ENCODE measurements at regions not wholly inside any gene's neighbourhood (a gene's known extent, or its start where the extent isn't known, plus 50 kb on each side); places are given as distances from the start of the nearest gene placed in this dataset.

DNA sequence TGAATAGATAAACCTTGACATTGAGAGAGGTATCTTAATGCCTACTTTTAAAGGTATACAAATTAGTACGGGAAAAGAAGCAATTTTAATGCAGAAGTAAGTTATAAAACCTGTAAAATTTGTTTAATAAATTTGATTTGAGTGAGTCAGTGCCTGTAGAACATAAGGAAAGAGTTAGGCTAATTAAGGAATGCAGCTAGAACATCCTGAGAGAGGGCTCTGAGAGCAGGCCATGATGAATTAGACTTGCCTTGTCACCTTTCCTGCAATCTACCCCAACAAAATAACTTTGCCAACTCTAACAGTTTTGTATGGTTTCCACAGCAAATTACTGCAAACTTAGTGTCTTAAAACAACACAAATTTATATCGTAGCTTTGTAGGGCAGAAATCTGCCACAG, 700.8 kb downstream of the RFPL4B start:
- H3K27ac ChIP-seq (ENCODE audit: low read depth in 1 of 2, low read length in 2 of 2) = no peak overlapping the region
- 83% methylated on average over 2 of the region's 2 CpGs for WGBS
- H3K9ac ChIP-seq (ENCODE audit: low read depth in 1 of 2, low read length in 2 of 2) = no peak overlapping the region
- no peaks in the 10 kb centered on the region for H3K36me3 ChIP-seq (ENCODE audit: control insufficient read depth in 4 of 4, insufficient read depth in 3 of 4, low read depth in 1 of 4, low read length in 3 of 4)
- no peaks in the 10 kb centered on the region for H3K9me3 ChIP-seq (ENCODE audit: control insufficient read depth in 4 of 4, low read length in 3 of 4)
- TF ChIP-seq, protein P1, sequence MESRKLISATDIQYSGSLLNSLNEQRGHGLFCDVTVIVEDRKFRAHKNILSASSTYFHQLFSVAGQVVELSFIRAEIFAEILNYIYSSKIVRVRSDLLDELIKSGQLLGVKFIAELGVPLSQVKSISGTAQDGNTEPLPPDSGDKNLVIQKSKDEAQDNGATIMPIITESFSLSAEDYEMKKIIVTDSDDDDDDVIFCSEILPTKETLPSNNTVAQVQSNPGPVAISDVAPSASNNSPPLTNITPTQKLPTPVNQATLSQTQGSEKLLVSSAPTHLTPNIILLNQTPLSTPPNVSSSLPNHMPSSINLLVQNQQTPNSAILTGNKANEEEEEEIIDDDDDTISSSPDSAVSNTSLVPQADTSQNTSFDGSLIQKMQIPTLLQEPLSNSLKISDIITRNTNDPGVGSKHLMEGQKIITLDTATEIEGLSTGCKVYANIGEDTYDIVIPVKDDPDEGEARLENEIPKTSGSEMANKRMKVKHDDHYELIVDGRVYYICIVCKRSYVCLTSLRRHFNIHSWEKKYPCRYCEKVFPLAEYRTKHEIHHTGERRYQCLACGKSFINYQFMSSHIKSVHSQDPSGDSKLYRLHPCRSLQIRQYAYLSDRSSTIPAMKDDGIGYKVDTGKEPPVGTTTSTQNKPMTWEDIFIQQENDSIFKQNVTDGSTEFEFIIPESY (IDR thresholded peaks at IDR 0.05) = no peak
- TF ChIP-seq HNF4A (conservative IDR thresholded peaks at IDR 0.05) = no peak
- H3K4me3 ChIP-seq (ENCODE audit: low read depth in 1 of 3, low read length in 3 of 3) = no peak overlapping the region
- H3K4me1 ChIP-seq (ENCODE audit: control insufficient read depth in 4 of 4, insufficient read depth in 4 of 4, low read length in 3 of 4) = no peaks in the 10 kb centered on the region
- H3K27me3 ChIP-seq (ENCODE audit: control insufficient read depth in 4 of 4, insufficient read depth in 4 of 4, low read length in 3 of 4) = no peaks in the 10 kb centered on the region
- DNase-seq (ENCODE audit: low spot score) = no peak

DNA sequence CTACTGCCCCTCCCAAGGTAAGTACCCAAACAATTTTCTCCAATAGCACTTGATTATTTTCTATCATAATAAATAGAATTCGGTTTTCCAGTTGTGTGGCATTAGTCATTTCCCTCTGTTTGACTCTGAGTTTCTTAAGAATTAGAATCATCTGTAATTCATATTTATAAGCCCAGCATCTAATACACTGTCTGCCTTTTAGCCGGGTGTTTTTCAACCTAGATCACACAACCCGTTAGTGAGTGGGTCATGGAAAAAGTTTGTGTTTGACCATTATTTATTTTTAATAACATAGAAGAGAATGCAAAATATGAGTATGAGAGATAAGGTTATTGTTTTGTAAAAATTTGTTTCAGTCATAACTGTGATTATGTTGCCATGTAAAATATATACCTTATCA, 701.6 kb downstream of the RFPL4B start:
- H3K4me1 ChIP-seq (ENCODE audit: control insufficient read depth in 4 of 4, insufficient read depth in 4 of 4, low read length in 3 of 4) = no peaks in the 10 kb centered on the region
- H3K9ac ChIP-seq (ENCODE audit: low read depth in 1 of 2, low read length in 2 of 2) = no peak overlapping the region
- TF ChIP-seq HNF4G (IDR thresholded peaks at IDR 0.05) (no peak), YY1 (IDR thresholded peaks at IDR 0.05) (no peak), EGR1 (IDR thresholded peaks at IDR 0.05; ENCODE audit: low read depth in 2 of 2) (no peak), NR2F2 (IDR thresholded peaks at IDR 0.05) (no peak), HNF4A (conservative IDR thresholded peaks at IDR 0.05) (no peak), RAD21 (IDR thresholded peaks at IDR 0.05) (no peak), JUND (IDR thresholded peaks at IDR 0.05) (no peak), FOXA2 (IDR thresholded peaks at IDR 0.05) (no peak)
- TF ChIP-seq, protein P2, sequence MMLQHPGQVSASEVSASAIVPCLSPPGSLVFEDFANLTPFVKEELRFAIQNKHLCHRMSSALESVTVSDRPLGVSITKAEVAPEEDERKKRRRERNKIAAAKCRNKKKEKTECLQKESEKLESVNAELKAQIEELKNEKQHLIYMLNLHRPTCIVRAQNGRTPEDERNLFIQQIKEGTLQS (IDR thresholded peaks at IDR 0.05) = no peak
- TF ChIP-seq, protein P3, sequence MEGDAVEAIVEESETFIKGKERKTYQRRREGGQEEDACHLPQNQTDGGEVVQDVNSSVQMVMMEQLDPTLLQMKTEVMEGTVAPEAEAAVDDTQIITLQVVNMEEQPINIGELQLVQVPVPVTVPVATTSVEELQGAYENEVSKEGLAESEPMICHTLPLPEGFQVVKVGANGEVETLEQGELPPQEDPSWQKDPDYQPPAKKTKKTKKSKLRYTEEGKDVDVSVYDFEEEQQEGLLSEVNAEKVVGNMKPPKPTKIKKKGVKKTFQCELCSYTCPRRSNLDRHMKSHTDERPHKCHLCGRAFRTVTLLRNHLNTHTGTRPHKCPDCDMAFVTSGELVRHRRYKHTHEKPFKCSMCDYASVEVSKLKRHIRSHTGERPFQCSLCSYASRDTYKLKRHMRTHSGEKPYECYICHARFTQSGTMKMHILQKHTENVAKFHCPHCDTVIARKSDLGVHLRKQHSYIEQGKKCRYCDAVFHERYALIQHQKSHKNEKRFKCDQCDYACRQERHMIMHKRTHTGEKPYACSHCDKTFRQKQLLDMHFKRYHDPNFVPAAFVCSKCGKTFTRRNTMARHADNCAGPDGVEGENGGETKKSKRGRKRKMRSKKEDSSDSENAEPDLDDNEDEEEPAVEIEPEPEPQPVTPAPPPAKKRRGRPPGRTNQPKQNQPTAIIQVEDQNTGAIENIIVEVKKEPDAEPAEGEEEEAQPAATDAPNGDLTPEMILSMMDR (IDR thresholded peaks at IDR 0.05; ENCODE audit: low read depth, low read length, missing input control) = no peak
- TF ChIP-seq, protein P1 (IDR thresholded peaks at IDR 0.05) = no peak
- TF ChIP-seq, protein P4, sequence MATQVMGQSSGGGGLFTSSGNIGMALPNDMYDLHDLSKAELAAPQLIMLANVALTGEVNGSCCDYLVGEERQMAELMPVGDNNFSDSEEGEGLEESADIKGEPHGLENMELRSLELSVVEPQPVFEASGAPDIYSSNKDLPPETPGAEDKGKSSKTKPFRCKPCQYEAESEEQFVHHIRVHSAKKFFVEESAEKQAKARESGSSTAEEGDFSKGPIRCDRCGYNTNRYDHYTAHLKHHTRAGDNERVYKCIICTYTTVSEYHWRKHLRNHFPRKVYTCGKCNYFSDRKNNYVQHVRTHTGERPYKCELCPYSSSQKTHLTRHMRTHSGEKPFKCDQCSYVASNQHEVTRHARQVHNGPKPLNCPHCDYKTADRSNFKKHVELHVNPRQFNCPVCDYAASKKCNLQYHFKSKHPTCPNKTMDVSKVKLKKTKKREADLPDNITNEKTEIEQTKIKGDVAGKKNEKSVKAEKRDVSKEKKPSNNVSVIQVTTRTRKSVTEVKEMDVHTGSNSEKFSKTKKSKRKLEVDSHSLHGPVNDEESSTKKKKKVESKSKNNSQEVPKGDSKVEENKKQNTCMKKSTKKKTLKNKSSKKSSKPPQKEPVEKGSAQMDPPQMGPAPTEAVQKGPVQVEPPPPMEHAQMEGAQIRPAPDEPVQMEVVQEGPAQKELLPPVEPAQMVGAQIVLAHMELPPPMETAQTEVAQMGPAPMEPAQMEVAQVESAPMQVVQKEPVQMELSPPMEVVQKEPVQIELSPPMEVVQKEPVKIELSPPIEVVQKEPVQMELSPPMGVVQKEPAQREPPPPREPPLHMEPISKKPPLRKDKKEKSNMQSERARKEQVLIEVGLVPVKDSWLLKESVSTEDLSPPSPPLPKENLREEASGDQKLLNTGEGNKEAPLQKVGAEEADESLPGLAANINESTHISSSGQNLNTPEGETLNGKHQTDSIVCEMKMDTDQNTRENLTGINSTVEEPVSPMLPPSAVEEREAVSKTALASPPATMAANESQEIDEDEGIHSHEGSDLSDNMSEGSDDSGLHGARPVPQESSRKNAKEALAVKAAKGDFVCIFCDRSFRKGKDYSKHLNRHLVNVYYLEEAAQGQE (IDR thresholded peaks at IDR 0.05) = no peak
- TF ChIP-seq, protein P5, sequence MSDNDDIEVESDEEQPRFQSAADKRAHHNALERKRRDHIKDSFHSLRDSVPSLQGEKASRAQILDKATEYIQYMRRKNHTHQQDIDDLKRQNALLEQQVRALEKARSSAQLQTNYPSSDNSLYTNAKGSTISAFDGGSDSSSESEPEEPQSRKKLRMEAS (IDR thresholded peaks at IDR 0.05) = no peak
- H3K27me3 ChIP-seq (ENCODE audit: control insufficient read depth in 4 of 4, insufficient read depth in 4 of 4, low read length in 3 of 4) = no peaks in the 10 kb centered on the region
- no peak overlapping the region for H3K4me3 ChIP-seq (ENCODE audit: low read depth in 1 of 3, low read length in 3 of 3)
- whole genome bisulfite sequencing = 72% methylated on average over 3 of the region's 3 CpGs
- no peaks in the 10 kb centered on the region for H3K9me3 ChIP-seq (ENCODE audit: control insufficient read depth in 4 of 4, low read length in 3 of 4)
- no peaks in the 10 kb centered on the region for H3K36me3 ChIP-seq (ENCODE audit: control insufficient read depth in 4 of 4, insufficient read depth in 3 of 4, low read depth in 1 of 4, low read length in 3 of 4)
- DNase-seq (ENCODE audit: low spot score) = no peak
- H3K27ac ChIP-seq (ENCODE audit: low read depth in 1 of 2, low read length in 2 of 2) = no peak overlapping the region
